Lung microvascular endothelial cell (primary cell): ENCODE measurements at regions not wholly inside any gene's neighbourhood (a gene's known extent, or its start where the extent isn't known, plus 50 kb on each side); places are given as distances from the start of the nearest gene placed in this dataset.
A peak's percentile ranks its signal among the peaks of the same experiment; 100 is the strongest.
"Not testable (repeated sequence)": the region's sequence is repeated elsewhere in the genome, so short reads cannot be mapped to it uniquely, and the experiment has no call there.

Experiments used
- DNase-seq, 2 donors: peaks; one replicate each; pipeline versions ENCODE4 v3.0.0 to v3.0.0-alpha.2; 2010; ENCODE audit warnings: low read depth in 2 of 2

GRCh38 chr14:85038526-85039352 lies 491.2 kb upstream of the FLRT2 start:
- DNase-seq: no peak

- no peak for DNase-seq
Measured at GRCh38 chr14:85039353-85039626, 490.7 kb upstream of the FLRT2 start.

GRCh38 chr14:85040046-85040685 lies 489.8 kb upstream of the FLRT2 start:
- DNase-seq: no peak

GRCh38 chr14:85041618-85042017 lies 488.3 kb upstream of the FLRT2 start:
- no peak for DNase-seq

DNA sequence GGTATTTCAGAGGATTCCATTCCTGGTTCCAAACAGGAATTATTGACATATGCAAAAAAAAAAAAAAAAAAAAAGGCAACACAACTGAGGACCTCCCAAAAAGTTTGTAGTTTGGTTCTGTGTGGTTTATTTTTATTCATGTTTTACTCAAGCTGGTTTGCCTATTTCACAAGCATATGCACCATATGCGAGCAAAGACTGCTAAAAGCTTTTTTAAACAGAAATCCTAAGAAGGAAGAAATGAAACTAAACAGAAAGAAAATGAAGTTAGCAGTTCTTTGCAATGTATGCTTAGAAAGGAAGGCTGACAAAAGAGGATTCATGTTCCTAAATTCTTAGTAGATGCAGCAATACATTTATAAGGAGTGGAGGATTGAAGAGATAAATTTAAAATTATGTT lies 487.6 kb upstream of the FLRT2 start:
- no peak for DNase-seq

DNA sequence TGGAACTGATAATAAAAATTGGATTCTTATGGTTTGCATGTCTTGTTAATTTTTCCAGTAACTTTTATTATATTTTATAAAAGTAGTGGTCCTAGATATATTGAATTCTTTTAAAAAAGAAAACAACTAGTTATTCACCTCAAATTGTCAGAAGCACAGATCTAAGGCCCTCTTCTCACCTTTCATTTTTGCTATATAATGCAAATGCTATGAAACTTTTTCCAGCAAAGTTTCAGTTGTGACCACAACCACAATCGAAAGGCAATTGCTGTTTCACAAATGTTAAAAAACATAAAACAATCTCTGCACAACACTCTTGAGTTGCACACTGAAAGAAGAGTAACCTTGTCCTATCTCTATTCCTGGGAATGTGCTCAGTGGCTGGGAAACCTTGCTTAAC lies 479.8 kb upstream of the FLRT2 start:
- no peak for DNase-seq

GRCh38 chr14:85052646-85053045 lies 477.3 kb upstream of the FLRT2 start:
- no peak for DNase-seq

GRCh38 chr14:85054178-85054577 lies 475.8 kb upstream of the FLRT2 start:
- DNase-seq: no peak

DNA sequence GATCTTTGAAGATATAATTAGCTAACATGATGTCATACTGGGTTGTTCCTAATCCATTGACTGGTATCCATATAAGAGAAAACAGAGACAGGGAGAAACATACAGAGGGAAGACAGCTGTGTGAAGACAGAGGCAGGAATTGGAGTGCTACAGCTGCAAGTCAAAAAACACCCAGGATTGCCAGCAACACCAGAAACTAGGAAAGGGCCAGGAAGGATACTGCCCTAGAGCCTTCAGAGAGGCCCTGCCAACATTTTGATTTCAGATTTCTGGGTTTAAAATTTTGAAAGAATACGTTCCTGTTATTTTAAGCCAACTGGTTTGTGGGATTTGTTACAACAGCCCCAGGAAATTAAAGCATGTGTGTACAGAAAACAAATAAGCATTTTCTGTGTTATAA lies 473.7 kb upstream of the FLRT2 start:
- DNase-seq: no peak

DNA sequence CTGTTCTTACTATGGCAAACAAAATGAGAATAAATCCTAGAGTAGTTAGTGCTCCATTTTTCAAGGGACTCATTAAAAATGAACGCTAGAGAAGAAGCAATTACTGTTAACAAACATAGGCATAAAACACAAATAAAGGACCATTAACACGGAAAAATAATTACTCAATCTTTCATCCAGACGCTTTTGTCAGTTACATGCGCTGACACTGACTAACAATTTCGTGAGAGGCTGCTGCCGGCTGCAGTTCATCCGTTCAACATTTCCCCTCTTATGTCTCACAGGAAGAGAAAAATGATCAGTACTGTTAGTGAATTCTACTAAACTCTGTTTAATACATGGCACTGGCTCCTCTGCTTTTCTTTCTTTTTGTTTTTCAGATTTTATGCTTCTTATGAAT lies 472.7 kb upstream of the FLRT2 start:
- peak; percentile 42 to 74 for DNase-seq

- DNase-seq: no peak
Measured at GRCh38 chr14:85058150-85058549, 471.8 kb upstream of the FLRT2 start.

DNA sequence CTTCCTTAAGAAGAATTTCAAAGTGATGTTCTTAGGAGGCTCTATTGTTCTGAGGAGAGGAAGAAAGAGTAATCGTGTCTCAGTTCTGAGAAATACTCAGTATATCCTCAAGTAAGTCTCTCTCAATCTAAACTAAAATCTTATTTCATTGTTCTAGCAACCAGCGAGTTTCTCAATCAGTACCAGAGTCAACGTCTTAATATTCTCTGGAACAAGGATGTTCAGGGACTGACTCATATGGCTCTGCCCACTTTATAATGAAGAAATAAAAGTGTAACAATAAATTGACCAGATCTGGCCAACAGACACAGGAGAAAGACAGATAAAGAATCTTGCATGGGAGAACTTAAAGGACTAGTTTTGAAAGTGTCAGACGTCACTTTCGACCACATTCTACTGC lies 469.8 kb upstream of the FLRT2 start:
- DNase-seq: no peak

GRCh38 chr14:85061256-85061655 lies 468.7 kb upstream of the FLRT2 start:
- no peak for DNase-seq

DNA sequence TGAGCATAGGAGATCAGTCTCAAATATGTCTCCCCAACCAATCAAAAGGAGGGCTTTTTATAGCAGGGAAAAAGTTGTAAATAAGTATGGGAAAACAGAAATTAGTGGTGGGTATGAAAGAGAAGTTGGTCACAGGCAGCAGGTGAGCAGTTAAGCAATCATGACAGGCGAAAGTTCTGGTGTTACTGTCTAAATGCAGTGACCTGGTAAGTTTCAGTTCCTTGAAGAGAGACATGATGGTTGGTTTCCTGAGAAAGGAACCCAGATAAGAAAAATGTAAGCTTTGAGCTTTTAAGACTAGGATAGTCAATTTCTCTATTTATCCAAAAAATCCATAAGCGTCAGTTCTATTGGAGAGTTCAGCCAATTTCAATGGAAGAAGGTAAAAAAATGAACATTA lies 466.2 kb upstream of the FLRT2 start:
- DNase-seq: no peak

GRCh38 chr14:85071447-85071846 lies 458.5 kb upstream of the FLRT2 start:
- no peak for DNase-seq

- no peak for DNase-seq
Measured at GRCh38 chr14:85074955-85075354, 455.0 kb upstream of the FLRT2 start.

- DNase-seq: no peak
Measured at GRCh38 chr14:85075694-85076476, 454.1 kb upstream of the FLRT2 start.

DNA sequence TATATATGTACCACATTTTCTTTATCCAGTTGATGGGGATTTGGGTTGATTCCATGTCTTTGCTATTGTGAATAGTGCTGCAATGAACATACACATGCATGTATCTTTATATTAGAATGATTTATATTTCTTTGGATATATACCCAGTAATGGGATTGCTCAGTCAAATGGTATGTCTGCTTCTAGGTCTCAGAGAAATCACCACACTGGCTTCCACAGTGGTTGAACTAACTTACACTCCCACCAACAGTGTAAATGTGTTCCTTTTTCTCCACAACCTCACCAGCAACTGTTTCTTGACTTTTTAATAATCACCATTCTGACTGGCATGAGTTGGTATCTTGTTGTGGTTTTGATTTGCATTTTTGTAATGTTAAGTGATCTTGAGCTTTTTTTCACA lies 452.2 kb upstream of the FLRT2 start:
- DNase-seq: not testable (repeated sequence)

- no peak for DNase-seq
Measured at GRCh38 chr14:85079842-85080730, 449.9 kb upstream of the FLRT2 start.

DNA sequence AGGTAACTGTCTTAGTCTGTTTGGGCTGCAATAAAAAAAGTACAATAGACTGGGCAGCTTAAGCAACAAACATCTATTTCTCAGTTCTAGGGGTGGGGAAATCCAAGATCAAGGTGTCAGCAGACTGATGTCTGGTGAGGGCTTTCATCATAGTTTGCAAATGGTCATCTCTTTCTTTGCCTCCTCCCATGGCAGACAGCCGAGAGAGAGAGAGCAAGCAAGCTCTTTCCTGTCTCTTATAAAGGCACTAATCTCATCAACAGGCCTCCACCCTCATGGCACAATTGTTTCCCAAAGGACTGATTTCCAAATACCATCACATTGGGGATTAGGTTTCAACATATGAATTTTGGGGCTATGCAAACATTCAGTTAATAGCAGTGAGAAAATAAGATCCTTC lies 445.6 kb upstream of the FLRT2 start:
- DNase-seq: no peak

DNA sequence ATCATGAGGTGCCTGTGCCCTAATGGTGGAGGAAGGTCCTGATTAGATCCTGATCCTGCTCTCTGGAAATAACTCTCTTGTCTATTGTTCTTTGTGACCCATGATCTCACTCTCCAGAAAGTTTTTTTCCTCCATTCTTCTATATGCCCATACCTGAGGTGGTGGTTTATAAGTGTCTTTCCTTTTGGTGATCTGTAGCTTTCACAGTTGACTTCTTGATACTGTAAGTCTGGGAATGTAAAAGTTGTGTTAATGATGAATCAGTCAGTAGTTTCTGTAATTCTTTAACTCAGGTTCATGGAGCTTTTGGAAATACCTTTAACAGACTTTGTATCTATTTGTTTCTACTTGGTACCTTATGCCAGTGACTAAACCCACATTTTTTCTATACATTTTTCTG lies 444.0 kb upstream of the FLRT2 start:
- no peak for DNase-seq

GRCh38 chr14:85087201-85087600 lies 442.7 kb upstream of the FLRT2 start:
- DNase-seq: no peak
